Lower lobe of right lung (tissue), 2 donors: ENCODE measurements at regions not wholly inside any gene's neighbourhood (a gene's known extent, or its start where the extent isn't known, plus 50 kb on each side); places are given as distances from the start of the nearest gene placed in this dataset.

Source experiments
- ATAC-seq, 2 donors: fragments of 200-7000 bp; cut with Tn5 transposase; one replicate each; pipeline ENCODE4 v1.9.1; 2020 to 2022; ENCODE audit warnings: mild to moderate bottlenecking in 2 of 2, moderate library complexity in 2 of 2
- DNase-seq: peaks from one replicate; pipeline ENCODE4 v3.0.0-alpha.2; 2020
- H3K27ac ChIP-seq: fragments of 200-600 bp; one replicate; pipeline ENCODE4 v1.8.0; 2022
- H3K27me3 ChIP-seq: fragments of 200-600 bp; one replicate; pipeline ENCODE4 v1.8.0; 2022; ENCODE audit warnings: low read depth
- H3K36me3 ChIP-seq: fragments of 200-600 bp; one replicate; pipeline ENCODE4 v1.8.0; 2022; ENCODE audit warnings: mild to moderate bottlenecking
- H3K4me1 ChIP-seq: fragments of 200-600 bp; one replicate; pipeline ENCODE4 v1.8.0; 2022
- H3K4me3 ChIP-seq: fragments of 200-600 bp; one replicate; pipeline ENCODE4 v1.8.0; 2022; ENCODE audit warnings: mild to moderate bottlenecking
- H3K9me3 ChIP-seq: fragments of 200-600 bp; one replicate; pipeline ENCODE4 v1.8.0; 2022
- CTCF ChIP-seq: fragments of 200-600 bp; IDR thresholded peaks from one replicate; pipeline ENCODE4 v1.8.0; 2022; ENCODE audit warnings: antibody characterized with exemption, mild to moderate bottlenecking
- intact Hi-C: fragments of 100-400 bp; cut with DNase I; formaldehyde crosslinking; loops from one replicate; pipeline ENCODE4 v1.11.0; 2022
- donor health status: DM: no; HTN: yes; CAD: no; lungs with severe emphysema.

- H3K4me3 ChIP-seq, result no peak overlapping the region
- H3K4me1 ChIP-seq, result no peaks in the 10 kb centered on the region
- no peak for TF ChIP-seq CTCF
- no peaks in the 10 kb centered on the region for H3K27me3 ChIP-seq
- H3K36me3 ChIP-seq, result no peaks in the 10 kb centered on the region
- intact Hi-C loops, result no loop called here
- H3K27ac ChIP-seq, result no peak overlapping the region
- H3K9me3 ChIP-seq, result no peaks in the 10 kb centered on the region
- DNase-seq, result no peak
- ATAC-seq, result no peak
Measured at GRCh38 chr4:181982856-181983255, 260.3 kb upstream of the TENM3 start.

GRCh38 chr4:181987392-181987791 is 255.8 kb upstream of the TENM3 start:
- TF ChIP-seq CTCF, result no peak
- DNase-seq, result no peak
- Histone ChIP-seq H3K9me3 (no peaks in the 10 kb centered on the region), H3K27ac (no peak overlapping the region), H3K36me3 (no peaks in the 10 kb centered on the region), H3K4me3 (no peak overlapping the region), H3K27me3 (no peaks in the 10 kb centered on the region), H3K4me1 (no peaks in the 10 kb centered on the region)
- intact Hi-C loops, result no loop called here
- ATAC-seq, result no peak

- H3K9me3 ChIP-seq, result no peaks in the 10 kb centered on the region
- H3K36me3 ChIP-seq, result no peaks in the 10 kb centered on the region
- H3K4me1 ChIP-seq, result no peaks in the 10 kb centered on the region
- no peak for ATAC-seq
- no peak for DNase-seq
- no peaks in the 10 kb centered on the region for H3K27me3 ChIP-seq
- H3K4me3 ChIP-seq, result no peak overlapping the region
- no peak overlapping the region for H3K27ac ChIP-seq
- TF ChIP-seq CTCF, result no peak
- intact Hi-C loops, result no loop called here
Measured at GRCh38 chr4:181989071-181989470, 254.1 kb upstream of the TENM3 start.

- ATAC-seq, result no peak
- no peak overlapping the region for H3K4me3 ChIP-seq
- no peak overlapping the region for H3K27ac ChIP-seq
- intact Hi-C loops, result no loop called here
- no peaks in the 10 kb centered on the region for H3K9me3 ChIP-seq
- no peaks in the 10 kb centered on the region for H3K36me3 ChIP-seq
- no peaks in the 10 kb centered on the region for H3K4me1 ChIP-seq
- H3K27me3 ChIP-seq, result no peaks in the 10 kb centered on the region
- no peak for TF ChIP-seq CTCF
- DNase-seq, result no peak
Measured at GRCh38 chr4:181991369-181992108, 251.7 kb upstream of the TENM3 start.

- Histone ChIP-seq H3K27me3 (no peaks in the 10 kb centered on the region), H3K36me3 (no peaks in the 10 kb centered on the region), H3K9me3 (no peaks in the 10 kb centered on the region), H3K27ac (no peak overlapping the region), H3K4me3 (no peak overlapping the region), H3K4me1 (no peaks in the 10 kb centered on the region)
- ATAC-seq (no peak), DNase-seq (no peak)
- intact Hi-C loops, result no loop called here
- no peak for TF ChIP-seq CTCF
Measured at GRCh38 chr4:181998398-181999295, 244.6 kb upstream of the TENM3 start.
